ENCODE measurements at regions not wholly inside any gene's neighbourhood (a gene's known extent, or its start where the extent isn't known, plus 50 kb on each side); places are given as distances from the start of the nearest gene placed in this dataset.

DNA sequence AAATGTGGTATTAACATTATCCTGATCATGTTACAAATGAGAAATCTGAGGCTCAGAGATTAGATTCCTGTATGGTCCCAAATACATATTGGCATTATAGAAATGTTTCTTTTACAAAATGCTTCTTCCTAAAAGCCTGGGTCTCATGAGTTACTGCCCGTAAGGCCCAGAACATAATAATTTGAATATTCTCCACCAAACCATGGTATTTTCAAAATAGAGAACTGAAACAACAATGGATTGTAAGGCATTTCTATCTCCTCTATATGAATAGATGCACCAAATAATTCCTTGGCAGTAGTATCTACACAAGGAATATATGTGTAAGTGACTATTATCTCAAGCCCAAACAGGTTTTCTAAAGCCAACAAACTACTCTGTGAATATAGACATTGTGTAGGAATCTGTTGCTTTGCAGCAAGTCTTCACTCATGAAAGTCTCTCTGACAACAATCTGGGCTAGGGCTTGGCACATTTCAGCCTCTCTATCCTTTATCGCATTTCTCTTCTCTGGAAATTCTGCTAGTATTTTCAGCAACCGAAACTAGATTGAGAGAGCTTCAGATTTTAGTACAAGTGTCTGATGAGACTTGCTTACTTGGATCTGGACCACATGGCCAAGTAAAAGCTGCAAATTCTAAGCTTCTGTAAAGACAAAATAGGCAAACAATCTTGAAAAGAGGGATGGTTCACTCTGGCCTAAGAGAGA is 112.8 kb upstream of the ARHGAP20 start:
- no peak for DNase-seq

DNA sequence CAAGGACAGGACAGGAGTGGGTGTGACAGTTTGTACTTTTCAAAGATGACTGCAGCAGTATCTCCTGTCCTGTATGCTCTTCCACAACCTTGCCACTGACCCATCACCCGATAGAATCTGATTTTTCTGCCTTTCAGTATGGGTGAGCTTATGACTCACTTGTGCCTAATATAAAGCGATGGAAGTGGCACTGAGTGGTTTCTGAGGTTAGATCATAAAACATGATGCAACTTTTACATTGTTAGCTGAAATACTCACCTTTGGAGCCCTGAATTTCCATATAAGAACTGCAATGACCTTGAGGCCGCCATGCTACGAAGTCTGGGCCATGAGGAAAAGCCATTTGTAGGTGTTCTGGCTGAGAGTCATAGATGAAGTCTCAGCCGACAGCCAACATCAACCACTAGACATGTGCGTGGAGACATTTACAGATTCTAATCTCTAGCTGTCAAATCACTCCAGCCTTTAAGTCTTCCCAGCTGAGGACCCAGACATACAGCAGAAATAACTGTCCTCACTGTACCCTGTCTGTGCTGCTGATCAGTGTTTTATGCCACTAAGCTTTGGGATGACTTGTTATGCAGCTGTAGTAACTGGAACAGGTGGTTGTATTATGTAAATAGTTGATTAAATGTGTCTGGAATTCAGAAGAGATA is 105.9 kb upstream of the ARHGAP20 start:
- no peak for DNase-seq

DNA sequence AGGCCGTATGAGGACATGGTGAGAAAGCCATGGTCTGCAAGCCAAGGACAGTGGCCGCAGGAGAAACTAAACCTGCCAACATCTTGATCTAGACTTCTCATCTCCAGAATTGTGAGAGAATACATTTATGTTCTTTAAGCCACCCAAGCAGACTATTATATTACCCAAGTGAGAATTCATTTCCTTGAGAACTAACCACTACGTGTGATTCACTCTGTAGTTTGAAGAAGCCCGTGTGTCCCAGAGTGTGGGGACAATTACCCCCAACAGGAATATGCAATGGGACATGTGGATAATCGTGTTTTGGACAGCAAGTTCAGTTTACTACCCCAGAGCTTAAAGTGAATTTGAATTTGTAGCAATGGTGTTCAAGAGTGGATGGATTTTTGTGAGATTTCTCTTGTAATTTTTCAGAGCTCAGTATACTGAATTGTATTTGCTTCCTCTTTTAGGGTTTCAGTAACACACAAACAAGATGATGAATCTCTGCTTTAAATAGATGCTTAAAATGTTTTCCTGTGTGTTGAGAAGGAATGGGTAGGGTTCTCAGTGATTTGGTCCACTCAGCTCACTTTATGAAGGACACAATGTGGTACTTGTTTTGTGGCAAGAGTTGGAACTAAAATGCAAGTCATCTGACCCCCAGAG is 100.0 kb upstream of the ARHGAP20 start:
- no peak for DNase-seq

DNA sequence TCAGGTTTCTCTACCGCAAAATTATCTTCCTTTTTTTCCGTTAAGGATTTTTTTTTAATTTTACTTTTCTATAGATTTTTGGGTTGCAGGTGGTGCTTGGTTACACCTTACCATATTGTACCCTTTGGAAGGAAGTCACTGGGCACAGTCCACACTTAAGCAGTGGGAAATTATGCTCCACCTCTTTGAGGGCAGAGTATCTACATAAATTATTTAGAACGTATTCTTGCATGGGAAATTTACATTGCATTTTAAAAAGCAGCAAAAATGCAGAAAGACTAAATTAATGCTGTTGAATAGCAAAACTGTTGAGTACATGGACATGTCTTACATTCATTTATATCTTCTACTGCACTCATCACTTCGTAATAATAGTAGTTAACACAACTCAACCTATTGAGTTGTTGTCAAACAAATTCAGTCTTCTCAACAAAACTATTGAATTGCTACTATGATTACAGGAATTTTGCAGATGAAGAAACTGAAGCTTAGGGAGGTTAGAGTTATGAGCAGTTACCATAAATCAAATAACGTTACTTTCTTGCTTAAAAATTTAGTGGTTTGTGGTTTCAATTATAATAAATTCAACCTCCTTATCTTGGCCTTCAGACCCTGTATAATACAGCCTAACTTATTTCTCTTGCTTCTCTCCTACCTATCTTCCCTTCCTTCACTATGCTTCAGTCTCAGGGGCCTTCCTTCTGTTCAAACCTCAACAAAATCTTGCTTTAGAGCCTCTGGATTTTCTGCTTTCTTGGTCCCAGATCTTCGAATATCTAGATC is 97.4 kb upstream of the ARHGAP20 start:
- no peak for DNase-seq

DNA sequence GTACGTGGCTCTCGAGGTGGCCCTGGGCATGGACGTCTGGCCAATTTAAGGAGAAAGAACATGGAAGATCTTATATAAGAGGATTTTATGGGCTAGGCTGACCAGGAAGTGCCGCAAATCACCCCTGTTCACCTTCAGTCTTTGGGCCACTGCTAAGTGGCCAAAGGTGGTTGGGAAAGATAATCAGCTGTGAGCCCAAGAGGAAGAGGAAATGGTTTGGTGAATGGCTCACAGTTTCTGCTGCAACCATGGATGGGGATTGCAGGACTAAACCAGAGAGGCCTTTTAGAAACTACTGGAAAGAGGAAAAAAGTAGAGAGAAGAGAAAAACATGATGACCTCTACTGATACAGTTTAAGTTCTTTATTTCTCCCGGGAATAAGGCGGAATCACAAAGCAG is 96.0 kb upstream of the ARHGAP20 start:
- DNase-seq, result no peak

DNA sequence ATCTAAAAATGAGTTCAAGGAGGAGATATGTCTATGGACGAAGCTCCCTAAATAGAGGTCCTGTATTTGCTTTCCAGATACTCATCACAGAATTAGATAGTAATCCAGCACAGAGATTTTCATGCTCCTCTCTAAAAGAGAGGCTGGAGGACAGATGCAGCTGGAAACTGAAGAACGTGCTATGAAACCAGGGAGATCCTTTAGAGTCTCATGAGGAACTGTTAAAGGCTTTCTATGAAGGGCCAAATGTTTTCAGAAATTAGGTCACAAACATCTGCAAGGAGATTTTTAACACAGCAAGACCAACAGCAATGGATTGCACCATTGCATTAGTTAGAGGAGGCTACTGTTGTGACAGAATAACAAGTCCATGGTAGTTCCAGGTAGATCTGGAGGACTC is 95.6 kb upstream of the ARHGAP20 start:
- DNase-seq, result no peak

DNA sequence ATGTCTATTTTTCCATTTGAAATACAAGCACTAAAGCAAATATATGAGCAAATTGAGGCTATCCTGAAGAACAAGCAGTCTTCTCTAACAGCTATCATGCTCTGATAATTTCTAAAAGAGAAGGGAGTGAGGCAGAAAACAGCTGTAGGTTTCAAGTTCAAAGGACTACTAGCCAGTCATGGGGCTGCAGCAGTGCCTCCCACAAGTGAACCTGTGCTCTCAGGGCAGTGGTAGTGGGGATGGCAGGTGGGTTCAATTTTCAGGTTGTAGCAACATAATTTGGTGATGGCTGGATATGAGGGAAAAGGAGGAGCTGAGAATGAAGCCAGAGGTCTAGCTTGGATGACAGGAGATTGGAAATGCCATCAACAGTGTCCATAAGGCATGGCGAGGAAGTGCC is 93.5 kb upstream of the ARHGAP20 start:
- DNase-seq, result no peak

DNA sequence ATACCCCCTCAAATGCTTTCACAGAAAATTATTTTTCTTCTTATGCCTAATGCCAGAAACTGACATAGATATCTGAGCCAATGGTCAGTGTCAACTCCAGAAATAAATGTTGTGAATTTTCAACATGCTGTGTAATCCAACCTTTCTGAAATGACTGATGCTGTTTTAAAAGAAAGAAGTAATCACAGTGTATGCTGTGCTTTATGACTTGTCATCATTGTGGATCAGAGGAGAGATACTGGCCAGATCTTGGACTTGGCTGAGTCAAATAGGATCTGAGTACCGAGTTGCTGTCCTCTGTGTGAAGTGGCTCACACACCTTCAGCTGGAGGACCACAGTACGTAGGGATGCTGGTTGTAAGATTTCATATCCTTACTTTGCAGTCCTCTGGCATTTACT is 89.9 kb upstream of the ARHGAP20 start:
- no peak for DNase-seq

DNA sequence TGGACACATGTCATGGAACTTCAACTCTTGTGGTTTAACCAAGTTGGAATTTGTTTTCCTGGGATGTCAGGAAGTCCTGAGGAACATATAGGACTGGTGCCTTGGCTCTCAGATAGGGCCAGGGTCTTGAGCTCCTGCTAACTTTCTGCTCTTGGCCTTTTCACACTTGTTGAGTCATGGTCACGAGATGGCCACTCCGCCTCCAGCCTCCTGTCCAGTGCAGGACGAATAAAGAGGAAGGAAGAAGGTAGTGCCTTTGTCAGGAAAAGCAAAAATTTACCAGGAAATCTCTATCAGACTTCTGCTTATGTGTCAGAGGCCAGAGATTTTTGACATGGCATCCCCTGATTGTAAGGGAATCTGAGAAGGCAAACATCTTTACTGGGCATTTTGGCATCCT is 89.1 kb upstream of the ARHGAP20 start:
- DNase-seq, result no peak

DNA sequence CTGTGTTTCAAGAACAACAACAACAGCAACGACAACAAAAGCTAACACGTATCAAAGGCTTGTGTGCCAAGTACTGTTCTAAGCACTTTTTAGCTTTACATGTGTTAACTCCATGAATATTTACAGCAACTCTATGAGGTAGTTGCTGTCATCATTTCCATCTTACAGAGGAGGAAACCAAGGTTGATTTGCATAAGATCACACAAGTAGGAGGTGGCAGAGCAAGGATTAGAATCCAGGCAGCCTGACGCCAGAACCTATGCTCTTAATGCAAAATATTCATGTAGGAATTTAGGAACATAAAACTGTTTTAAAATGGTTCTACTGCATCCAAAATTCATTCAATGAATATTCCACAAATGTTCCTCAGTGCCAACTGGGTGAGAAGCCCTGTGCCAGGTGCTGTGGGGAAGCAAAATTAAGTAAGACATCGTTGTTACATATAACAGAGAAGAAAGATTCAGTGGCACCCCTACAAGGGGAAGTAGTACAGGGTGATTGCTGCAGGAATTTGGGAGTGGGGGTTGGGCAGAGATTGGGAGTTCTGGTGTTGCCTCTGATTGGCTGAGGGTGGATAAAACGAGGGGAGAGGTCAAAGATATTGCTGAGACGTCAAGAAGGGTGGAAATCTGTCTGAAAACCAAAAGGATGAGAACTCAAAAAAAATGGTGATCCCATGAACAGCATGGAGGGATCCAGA is 86.1 kb upstream of the ARHGAP20 start:
- DNase-seq, result no peak

DNA sequence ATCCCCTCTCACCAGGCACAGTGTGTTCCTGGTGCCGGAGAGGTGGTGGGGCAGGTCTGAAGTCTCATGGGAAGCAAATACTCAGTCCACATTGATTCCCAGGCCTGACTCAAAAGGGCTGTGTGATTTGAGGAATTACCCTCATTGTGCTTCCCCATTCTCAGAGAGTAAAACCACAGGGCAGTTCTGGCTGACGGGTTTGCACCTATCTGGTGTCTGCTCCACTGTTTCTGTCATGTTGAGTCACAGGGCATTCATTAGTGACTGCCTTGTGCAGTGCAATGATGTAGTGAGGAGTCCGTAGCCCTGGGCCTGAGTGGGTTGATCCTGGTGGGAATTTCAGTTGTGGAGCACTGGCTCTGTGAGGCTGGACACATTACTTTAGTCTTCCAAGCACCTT is 85.2 kb upstream of the ARHGAP20 start:
- DNase-seq, result no peak

DNA sequence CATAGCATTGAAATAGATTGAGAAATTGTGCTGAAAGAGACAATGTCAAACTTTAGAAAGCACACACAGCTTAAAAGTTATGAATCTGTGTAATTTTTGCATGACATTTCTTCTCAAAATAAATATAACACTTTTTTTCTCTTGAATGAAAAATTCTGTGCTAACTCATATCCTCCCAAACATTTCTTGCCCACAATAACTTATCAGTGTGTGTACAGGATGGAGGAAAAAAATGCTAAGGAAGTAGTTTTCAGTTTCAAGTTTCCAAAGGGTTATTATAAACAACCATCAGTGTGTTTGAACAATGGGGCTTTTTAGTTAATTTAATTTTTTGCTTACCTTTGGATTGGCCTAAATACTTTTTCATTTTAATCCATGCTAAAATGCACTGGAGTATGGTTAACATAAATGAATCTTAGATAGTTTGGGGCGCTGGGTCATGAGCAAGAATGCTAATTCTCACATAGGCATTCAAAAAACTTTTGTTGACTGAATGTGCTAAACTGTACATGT is 82.9 kb upstream of the ARHGAP20 start:
- DNase-seq, result no peak

DNA sequence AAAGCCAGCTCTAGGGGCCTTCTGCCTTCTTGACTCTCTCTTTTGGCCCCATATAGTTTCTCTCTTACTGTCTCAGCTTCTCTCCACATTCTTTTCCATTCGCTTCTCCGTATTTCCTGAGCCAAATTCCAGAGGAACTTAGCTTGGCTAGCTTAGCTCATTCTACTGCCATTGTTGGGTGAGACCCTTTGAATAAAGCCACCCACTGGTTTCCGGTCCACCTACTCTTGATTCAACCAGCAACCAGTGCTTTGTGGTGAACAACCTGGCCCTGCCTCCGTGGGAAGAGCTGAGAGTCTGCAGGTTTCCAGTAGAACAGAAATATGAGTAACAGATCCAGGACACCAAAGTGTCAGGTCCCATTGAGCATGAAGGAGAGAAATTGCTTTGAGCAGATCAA is 81.3 kb upstream of the ARHGAP20 start:
- no peak for DNase-seq

DNA sequence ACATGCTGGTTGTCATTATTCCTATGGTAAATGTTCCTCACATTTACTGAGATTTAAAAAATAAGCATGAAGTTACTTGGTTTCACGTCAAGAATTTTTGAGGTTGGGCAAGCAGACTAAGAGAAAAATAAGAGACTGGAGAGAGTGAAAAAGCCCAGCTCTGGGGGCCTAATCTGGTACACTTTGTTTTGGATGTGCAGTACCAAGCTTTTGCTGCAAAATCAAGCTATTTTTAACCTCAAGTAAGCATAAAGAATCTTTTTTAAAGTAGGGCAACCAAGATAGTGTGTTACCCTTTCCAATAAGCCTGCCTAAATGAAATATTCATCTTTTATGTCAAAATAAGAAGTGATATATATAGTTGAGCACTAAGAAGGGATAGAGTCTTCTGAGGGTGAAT is 79.4 kb upstream of the ARHGAP20 start:
- no peak for DNase-seq

DNA sequence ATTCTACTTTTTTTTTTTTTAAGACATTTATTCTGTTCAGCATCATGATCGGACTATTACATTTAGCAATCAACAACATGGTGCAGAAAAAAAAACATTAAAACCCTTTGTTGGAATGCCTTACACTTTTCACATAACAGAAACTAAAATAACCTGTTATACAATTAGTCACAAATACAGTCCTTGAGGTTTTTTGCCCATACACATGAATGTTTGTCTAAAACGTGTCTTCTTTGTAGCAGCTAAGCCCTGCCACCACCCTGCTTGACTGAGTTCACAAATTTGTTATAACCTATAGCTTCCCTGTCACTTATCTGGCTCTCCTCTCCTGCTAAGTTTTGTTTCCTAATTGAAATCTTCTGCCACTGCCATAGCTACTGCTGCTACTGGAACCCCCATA is 75.4 kb upstream of the ARHGAP20 start:
- DNase-seq, result no peak

DNA sequence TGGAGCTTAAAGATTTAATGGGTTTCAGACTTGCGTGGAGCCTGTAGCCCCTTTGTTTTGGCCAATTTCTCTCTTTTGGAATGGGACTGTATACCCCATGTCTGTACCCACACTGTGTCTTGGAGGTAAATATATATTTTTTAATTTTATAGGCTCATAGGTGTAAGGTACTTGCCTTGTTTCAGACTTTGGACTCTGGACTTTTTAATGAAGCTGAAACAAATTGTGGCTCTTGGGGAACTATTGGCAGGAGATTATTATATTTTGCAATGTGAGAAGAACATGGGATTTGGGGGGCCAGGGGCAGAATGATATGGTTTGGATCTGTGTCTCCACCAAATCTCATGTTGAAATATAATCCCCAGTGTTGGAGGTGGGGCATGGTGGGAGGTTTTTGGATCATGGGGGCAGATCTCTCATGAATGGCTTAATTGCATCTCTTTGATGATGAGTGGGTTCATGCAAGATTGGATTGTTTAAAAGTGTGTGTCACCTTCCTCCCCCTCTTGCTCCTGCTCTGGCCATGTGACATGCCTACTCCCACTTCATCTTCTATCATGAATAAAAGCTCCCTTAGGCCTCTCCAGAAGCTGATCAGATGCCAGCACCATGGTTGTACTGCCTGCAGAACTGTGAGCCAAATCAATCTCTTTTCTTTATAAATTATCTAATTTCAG is 74.1 kb upstream of the ARHGAP20 start:
- no peak for DNase-seq

DNA sequence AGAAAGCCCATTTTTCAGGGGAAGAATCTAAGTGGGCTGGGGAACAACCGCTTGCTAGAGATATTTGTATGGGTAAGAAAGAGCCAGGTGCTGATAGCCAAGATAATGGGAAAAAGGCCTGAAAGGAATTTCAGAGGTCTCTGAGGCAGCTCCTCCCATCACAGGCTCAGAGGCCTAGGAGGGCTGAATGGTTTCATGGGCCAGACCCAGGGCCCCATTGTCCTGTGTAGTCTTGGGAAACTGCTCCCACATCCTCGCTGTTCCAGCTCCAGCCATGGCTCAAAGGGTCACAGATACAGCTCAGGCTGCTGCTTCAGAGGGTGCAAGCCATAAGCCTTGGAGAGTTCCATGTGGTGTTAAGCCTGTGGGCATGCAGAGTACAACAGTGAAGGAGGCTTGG is 73.2 kb upstream of the ARHGAP20 start:
- no peak for DNase-seq

DNA sequence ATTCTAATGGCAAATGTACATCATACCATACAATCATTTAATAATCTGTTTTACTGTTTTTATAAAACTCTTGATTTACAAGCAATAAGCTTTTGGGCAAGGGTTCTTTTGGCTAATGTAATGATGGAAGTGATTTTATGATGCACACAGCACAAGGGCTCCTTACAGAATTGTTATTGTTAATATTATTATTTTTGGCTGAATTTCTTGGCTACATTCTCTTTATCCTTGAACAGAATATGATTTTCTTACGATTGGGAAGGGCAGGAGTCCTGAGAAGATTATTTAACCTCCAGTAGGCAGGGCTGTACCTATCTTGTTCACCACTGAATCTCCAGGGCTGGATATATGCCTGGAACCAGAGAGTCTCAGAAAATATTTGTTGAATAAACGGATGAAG is 70.4 kb upstream of the ARHGAP20 start:
- DNase-seq, result no peak

DNA sequence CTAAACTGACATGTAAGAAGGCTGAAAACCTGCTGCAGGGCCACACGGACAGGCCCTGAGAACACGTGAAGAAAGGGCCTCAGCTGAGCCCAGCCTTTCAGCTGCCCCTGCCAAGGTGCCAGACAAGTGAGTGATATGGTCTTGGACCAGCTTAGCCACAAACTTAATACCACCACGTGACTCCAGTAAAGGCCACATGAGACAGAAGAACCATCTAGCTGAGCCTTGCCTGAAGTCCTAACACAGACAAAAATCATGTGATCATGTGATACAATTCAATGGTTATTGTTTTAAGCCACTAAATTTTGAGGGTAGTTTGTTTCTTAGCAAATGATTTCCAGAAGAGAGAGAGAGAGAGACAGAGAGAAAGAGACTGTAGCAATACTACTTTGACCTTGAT is 66.9 kb upstream of the ARHGAP20 start:
- no peak for DNase-seq

DNA sequence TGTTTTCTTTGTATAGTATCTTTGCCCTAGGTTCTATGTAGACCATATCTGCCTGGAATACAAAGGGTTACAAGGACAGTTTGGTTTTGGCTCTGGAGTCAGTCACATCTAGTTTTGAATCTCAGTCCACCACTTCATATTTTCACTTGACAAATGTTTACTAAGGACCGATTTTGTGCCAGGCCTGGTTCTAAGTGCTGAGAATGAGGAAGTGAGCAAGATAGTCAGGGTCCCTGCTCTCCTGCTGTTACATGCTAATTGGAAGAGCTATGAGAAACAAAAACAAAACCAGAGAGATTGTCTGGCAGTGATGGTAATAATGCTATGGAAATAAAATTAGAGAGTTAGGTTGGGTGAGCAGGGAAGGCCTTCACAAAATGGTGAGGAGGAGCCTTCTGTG is 66.1 kb upstream of the ARHGAP20 start:
- no peak for DNase-seq

DNA sequence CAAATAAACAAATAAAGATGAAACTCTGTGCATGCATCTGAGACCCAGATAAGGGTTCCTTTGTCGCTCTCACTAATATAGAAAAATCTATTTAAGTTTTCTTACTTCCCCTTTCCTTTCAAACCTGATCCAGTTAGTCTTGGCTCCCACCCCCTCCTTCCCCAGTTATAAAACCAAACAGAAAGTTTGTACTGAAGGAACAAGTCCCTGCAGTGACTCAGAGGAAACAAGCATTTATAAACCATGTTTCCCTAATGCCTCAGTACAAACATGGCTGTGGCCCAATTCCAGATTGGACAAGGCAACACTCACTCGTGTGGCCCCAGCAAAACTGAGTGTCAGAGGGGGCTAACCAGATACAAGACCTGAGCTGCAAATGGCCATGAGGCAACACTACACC is 65.5 kb upstream of the ARHGAP20 start:
- DNase-seq, result no peak

DNA sequence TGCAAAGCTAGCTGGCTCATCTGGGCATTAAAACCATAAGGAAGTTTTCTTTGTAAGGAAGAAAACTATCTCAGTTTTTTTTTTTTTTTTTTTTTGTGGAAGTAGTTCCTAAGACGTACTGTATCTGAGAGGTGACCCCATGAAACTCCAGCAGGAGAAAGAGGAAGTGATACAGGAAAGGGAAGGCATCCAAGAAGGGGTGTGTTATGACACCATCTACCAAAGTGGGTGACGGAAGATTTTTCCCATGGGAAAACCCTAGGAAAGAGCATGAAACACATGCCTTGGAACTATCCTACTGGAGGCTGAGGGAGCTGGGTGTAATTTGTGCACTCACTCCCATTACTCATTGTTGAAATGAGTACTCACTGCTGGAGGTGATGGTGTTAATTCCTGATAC is 63.8 kb upstream of the ARHGAP20 start:
- no peak for DNase-seq

Measured in stimulated activated naive CD4-positive, alpha-beta T cell (primary cell).